ENCODE measurements at regions not wholly inside any gene's neighbourhood (a gene's known extent, or its start where the extent isn't known, plus 50 kb on each side); places are given as distances from the start of the nearest gene placed in this dataset.

DNA sequence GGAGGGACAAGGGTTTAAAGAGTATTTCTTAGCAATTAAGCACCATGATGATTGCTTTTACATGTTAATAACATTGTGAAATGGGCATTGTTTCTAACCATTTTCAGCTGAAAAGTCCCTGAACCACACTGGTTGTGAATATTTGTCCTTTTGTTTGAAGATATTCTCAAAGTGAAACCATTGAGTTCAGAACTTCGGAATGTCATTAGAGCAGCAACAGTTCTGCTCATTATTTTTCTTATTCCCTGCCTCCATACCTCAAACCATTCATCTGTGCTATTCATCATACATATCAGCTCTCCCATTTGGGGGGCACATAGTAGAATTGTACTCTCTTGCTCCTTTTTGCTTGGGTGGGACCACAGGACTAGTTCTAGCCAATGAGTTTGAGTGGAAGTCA is 553.0 kb upstream of the ZNF462 start:
- TF ChIP-seq, protein P1, sequence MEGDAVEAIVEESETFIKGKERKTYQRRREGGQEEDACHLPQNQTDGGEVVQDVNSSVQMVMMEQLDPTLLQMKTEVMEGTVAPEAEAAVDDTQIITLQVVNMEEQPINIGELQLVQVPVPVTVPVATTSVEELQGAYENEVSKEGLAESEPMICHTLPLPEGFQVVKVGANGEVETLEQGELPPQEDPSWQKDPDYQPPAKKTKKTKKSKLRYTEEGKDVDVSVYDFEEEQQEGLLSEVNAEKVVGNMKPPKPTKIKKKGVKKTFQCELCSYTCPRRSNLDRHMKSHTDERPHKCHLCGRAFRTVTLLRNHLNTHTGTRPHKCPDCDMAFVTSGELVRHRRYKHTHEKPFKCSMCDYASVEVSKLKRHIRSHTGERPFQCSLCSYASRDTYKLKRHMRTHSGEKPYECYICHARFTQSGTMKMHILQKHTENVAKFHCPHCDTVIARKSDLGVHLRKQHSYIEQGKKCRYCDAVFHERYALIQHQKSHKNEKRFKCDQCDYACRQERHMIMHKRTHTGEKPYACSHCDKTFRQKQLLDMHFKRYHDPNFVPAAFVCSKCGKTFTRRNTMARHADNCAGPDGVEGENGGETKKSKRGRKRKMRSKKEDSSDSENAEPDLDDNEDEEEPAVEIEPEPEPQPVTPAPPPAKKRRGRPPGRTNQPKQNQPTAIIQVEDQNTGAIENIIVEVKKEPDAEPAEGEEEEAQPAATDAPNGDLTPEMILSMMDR (IDR thresholded peaks at IDR 0.05) = no peak
- TF ChIP-seq POLR2A (IDR thresholded peaks at IDR 0.05) = no peak
